HS-27A (cell line): ENCODE measurements at regions not wholly inside any gene's neighbourhood (a gene's known extent, or its start where the extent isn't known, plus 50 kb on each side); places are given as distances from the start of the nearest gene placed in this dataset.

Experiments
- DNase-seq: peaks from one replicate; pipeline ENCODE4 v3.0.0-alpha.2; 2012; ENCODE audit warnings: low read depth, missing footprints

GRCh38 chr7:106808967-106809635 is 56.0 kb upstream of the PIK3CG start:
- DNase-seq, result no peak

- DNase-seq, result no peak
Observed at GRCh38 chr7:106811472-106811871, 53.6 kb upstream of the PIK3CG start.

GRCh38 chr7:106812027-106812643 is 52.9 kb upstream of the PIK3CG start:
- no peak for DNase-seq

- no peak for DNase-seq
Observed at GRCh38 chr7:106813705-106814305, 51.3 kb upstream of the PIK3CG start.

- DNase-seq, result no peak
Observed at GRCh38 chr7:106814887-106815286, 50.2 kb upstream of the PIK3CG start.
